DMS53 treated with DMSO at 0.1 percent for 48 hours (cell line): ENCODE measurements at regions not wholly inside any gene's neighbourhood (a gene's known extent, or its start where the extent isn't known, plus 50 kb on each side); places are given as distances from the start of the nearest gene placed in this dataset.
"Not testable (repeated sequence)": the region's sequence is repeated elsewhere in the genome, so short reads cannot be mapped to it uniquely, and the experiment has no call there.

ENCODE experiments used
- DNase-seq: peaks from one replicate; lab custom pipeline; 2025; ENCODE audit not compliant: unreplicated experiment; lab: John Stamatoyannopoulos, UW

DNA sequence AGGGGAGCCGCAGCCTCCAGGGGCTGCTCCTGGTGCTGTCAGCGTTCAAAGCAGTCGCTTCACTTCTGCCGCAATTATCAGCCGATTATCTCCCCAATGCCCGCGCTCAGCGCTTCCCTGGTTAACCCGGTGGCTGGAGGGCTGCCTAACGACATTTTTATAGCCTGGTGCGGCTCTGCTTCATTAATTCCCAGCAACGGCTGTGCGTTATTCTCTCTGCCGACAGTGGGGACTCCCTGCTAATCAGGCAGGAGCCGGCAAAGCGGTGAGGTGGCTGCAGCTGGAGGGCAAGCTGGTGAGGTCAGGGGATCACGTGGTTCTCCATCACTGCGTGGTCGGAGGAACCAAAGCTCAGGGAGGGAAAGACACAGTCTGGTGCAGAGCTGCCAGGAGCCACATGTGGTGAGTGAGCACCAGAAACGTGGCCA is 62.9 kb downstream of the GLRX5 start:
- DNase-seq = no peak

- no peak for DNase-seq
Observed at GRCh38 chr14:95601650-95602049, 66.8 kb downstream of the GLRX5 start.

DNA sequence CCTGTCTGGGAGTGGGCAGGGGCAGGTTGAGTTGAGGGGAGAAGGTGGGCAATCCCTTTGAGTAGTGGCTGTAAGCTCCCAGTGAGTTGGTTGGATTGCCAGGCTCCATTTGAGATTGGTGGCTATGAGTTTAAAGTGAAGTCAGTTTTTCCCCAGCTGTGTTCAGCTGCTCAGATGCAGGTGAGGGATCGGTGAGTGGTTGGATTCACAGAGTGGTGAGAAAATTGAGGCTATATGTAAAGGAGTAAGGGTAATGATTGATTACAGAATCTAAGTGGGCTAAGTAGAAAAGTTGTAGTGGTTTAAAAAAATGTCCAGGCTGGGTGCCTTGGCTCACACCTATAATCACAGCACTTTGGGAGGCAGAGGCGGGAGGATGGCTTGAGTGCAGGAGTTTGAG is 68.6 kb downstream of the GLRX5 start:
- DNase-seq = no peak

GRCh38 chr14:95606266-95606665 is 71.4 kb downstream of the GLRX5 start:
- DNase-seq = no peak

GRCh38 chr14:95608637-95609235 is 73.9 kb downstream of the GLRX5 start:
- DNase-seq = no peak

GRCh38 chr14:95609398-95609990 is 74.6 kb downstream of the GLRX5 start:
- peak; percentile 46 for DNase-seq

DNA sequence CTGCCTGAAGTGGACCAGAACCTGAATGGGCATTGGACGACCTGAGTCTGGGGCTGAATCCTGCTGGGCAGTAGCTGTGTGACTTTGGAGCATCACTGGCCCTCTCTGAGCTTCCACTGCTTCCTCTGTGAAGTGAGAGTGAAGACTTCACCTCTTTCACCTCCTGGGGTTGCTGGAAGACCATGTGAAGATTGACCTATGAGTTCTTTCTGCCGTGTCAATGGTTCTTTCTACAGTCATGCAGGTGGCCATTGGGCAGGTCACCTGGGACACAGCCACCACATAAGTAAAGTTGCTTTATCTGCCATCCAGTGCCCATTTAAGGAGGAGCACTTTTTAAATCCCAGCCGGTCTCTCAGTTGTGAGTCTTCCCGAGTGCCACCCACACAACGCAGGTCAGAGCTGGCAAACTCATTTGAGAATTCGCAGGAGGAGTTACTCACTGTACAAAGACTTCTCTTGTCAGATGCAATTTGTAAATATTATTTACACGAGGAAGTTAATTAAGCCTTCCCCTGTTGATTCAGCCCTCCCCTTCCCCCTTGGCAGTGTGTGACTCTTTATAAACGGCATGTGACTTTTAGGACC is 74.8 kb upstream of the TCL1B start:
- DNase-seq = no peak

- peak; percentile 3 for DNase-seq
Observed at GRCh38 chr14:95614349-95614748, 71.9 kb upstream of the TCL1B start.

GRCh38 chr14:95616745-95617144 is 69.5 kb upstream of the TCL1B start:
- no peak for DNase-seq

DNA sequence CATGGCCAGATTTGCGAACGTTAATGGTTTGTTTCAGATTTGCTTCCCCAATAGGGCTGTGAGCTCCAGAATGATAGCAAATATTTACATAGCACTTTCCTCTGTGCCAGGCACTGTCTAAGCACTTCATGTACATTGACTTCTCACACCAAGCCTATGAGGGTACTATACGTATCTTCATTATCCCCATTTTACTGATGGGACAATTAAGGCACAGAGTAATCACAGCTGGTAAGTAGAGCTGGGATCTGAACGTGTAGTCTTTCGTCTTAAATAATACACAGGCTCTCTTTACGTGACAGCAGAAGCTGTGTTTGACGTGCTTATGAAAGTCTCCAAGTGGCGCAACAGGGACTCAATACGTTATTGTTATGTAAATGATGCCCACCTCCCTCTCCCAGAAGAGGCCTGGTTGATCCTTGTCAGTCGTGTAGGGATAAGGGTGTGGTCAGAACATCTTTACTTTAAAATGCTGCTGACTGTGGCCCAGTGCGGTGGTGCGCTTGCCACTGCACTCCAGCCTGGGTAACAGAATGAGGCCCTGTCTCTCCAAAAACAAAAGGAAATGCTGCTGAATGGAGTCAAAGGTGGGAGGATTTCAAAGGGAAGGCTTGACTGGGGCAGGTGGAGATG is 66.3 kb upstream of the TCL1B start:
- peak; percentile 27 for DNase-seq

- DNase-seq = peak; percentile 41
Observed at GRCh38 chr14:95620659-95621059, 65.6 kb upstream of the TCL1B start.

DNA sequence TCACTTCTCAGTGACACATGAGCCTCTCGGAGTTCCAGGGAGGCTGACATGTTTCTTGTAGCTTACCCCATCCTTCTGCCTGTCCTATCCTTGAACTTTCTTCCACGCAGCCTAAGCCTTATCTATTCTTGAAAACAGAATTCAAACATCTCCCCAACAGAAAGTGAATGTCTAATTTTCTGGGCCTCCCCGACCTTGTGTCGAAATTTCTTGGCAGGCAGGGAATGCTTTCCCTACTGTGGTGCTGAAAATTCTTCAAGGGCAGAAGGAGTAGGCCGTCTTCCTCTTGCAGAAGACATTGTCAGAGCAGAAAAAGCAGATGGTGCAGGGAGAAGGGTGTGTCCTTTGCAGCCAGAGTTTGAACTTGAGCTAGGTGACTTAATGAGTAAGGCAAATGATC is 63.0 kb upstream of the TCL1B start:
- no peak for DNase-seq

GRCh38 chr14:95625710-95626109 is 60.5 kb upstream of the TCL1B start:
- not testable (repeated sequence) for DNase-seq

DNA sequence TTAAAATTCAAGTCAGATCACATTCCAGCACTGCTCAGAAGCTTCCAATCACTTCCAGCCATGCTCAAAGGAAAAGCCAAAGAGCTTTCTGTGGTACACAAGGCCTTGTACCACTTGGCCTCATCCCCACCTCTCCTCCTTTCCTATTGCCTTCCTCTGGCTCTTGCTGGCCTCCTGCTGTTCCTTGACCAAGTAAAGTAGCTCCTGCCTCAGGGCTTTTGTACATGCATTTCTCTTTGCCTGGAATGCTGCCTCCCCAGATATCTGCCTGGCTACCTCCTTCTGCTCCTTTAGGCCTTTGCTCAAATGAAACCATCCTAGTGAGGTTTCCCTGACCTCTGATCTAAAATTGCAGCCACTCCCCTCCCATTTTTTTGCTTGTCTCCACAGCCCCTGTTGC is 51.2 kb upstream of the TCL1B start:
- DNase-seq = no peak
